ENCODE measurements at regions not wholly inside any gene's neighbourhood (a gene's known extent, or its start where the extent isn't known, plus 50 kb on each side); places are given as distances from the start of the nearest gene placed in this dataset. TPM values are rescaled to one million over a fixed set of nuclear protein-coding genes. Genes with fewer than 3 reads are reported as not detected.

DNA sequence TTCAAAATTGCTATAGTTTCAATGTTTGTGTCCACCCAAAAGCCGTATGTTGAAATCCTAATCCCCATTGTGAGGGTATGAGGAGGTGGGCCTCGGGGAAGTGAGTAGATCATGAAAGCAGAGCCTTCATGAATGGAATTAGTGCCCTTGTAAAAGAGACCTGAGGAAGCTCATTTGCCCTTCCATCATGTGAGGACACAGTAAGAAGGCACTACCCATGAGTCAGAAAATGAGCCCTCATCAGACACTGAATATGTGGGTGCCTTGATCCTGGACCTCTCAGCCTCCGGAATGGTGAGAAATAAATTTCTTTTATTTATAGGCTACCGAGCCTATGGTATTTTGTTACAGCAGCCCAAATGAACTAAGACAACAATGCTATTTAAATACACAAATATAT lies 57.7 kb upstream of the EFHC2 start:
- DNase-seq (ENCODE audit: low spot score in 2 of 2) = no peak
- no peak for TF ChIP-seq EP300 (IDR thresholded peaks at IDR 0.05)
- TF ChIP-seq, protein P1, sequence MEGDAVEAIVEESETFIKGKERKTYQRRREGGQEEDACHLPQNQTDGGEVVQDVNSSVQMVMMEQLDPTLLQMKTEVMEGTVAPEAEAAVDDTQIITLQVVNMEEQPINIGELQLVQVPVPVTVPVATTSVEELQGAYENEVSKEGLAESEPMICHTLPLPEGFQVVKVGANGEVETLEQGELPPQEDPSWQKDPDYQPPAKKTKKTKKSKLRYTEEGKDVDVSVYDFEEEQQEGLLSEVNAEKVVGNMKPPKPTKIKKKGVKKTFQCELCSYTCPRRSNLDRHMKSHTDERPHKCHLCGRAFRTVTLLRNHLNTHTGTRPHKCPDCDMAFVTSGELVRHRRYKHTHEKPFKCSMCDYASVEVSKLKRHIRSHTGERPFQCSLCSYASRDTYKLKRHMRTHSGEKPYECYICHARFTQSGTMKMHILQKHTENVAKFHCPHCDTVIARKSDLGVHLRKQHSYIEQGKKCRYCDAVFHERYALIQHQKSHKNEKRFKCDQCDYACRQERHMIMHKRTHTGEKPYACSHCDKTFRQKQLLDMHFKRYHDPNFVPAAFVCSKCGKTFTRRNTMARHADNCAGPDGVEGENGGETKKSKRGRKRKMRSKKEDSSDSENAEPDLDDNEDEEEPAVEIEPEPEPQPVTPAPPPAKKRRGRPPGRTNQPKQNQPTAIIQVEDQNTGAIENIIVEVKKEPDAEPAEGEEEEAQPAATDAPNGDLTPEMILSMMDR (IDR thresholded peaks at IDR 0.05) = no peak
- Histone ChIP-seq H3K27me3 (no peaks in the 10 kb centered on the region), H3K4me3 (no peak overlapping the region), H3K27ac (peak overlapping the region in 2 of 4 donors; percentile 6 to 59), H3K36me3 (no peaks in the 10 kb centered on the region), H3K9me3 (peaks cover 0 to 4% (median 0%) of the 10 kb centered on the region in 4 donors), H3K4me1 (no peaks in the 10 kb centered on the region)
- whole genome bisulfite sequencing, 2 donors = 37 to 41% methylated on average over 4 of the region's 4 CpGs

- no peaks in the 10 kb centered on the region for H3K4me1 ChIP-seq
- 7 to 22% methylated on average over 4 of the region's 4 CpGs for WGBS, 2 donors
Measured at GRCh38 chrX:44400588-44400987, 57.1 kb upstream of the EFHC2 start.

DNA sequence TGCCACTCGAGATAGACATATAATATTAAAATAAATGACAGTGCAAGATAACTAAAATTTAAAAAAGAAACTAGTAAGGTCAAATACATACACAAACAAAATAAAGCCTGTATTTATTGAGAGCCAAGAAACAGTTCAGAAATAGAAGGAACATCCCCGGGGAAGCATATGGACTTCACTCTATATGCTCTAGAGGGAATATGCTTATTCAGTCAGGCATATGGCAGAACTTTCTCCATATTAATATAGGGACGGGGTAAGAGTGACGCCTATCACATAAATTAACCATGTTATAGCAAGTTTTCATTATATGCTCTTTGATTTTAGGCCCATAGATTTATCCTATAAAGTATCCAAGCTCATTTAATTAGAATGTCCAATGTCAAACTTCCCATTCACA lies 56.7 kb upstream of the EFHC2 start:
- Histone ChIP-seq H3K27ac (peak overlapping the region in 1 of 4 donors; percentile 2), H3K9me3 (peaks cover 0 to 4% (median 0%) of the 10 kb centered on the region in 4 donors), H3K4me1 (no peaks in the 10 kb centered on the region), H3K36me3 (no peaks in the 10 kb centered on the region), H3K27me3 (no peaks in the 10 kb centered on the region), H3K4me3 (no peak overlapping the region)
- no peak for TF ChIP-seq POLR2A (IDR thresholded peaks at IDR 0.05)
- TF ChIP-seq, protein P1 (IDR thresholded peaks at IDR 0.05) = no peak
- no peak for TF ChIP-seq EP300 (IDR thresholded peaks at IDR 0.05)
- 48 to 50% methylated on average over 4 of the region's 4 CpGs for WGBS, 2 donors
- no peak for DNase-seq (ENCODE audit: low spot score in 2 of 2)

More at GRCh38 chrX:44400588-44400987, 57.1 kb upstream of the EFHC2 start:
- Histone ChIP-seq H3K27me3 (no peaks in the 10 kb centered on the region), H3K27ac (peak overlapping the region in 2 of 4 donors; percentile 6 to 59), H3K4me3 (no peak overlapping the region), H3K9me3 (peaks cover 0 to 4% (median 0%) of the 10 kb centered on the region in 4 donors), H3K36me3 (no peaks in the 10 kb centered on the region)
- TF ChIP-seq EP300 (IDR thresholded peaks at IDR 0.05) = peak in 1 of 2 donors; percentile 38
- TF ChIP-seq, protein P1 (IDR thresholded peaks at IDR 0.05) = no peak
- no peak for DNase-seq (ENCODE audit: low spot score in 2 of 2)

Small RNA genes in the stretch of these regions (small RNA-seq; reads per million reads assigned to genes)
- not detected for gene RF00019

All from tibial nerve (tissue), 4 donors.